ENCODE measurements at regions not wholly inside any gene's neighbourhood (a gene's known extent, or its start where the extent isn't known, plus 50 kb on each side); places are given as distances from the start of the nearest gene placed in this dataset.

DNA sequence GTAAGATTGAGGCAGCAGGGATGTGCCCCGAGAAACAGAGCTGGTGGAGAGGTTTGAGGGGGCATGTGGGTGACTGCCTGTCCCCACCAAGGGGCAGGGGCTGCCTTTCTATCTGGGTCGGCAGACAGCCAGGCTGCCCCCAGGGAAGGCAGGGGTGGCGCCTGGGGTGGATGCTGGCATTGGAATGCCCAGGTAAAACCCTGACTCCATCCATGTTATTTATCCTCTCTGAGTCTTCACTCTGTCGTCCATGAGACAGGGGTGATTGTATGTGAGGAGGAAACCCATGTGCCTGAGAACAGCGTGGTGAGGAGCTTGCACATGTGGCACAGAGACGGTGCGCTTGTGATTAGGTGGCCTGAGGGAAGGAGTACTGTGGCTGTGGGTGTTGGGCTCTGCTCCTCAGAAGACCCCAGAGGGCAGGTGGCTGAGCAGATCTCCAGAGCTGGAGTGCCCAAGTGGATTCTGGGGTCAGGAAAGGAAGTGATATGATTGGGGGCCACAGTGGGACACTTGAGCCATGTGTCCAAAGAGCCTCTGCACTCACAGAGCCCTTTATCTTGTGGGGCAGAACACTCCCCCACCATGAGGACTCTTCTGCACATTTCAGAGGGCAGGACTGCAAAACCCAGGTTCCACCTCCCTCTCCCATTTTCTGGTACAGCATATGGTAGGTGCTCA, 100.4 kb upstream of the RET start:
- TF ChIP-seq, protein P1, sequence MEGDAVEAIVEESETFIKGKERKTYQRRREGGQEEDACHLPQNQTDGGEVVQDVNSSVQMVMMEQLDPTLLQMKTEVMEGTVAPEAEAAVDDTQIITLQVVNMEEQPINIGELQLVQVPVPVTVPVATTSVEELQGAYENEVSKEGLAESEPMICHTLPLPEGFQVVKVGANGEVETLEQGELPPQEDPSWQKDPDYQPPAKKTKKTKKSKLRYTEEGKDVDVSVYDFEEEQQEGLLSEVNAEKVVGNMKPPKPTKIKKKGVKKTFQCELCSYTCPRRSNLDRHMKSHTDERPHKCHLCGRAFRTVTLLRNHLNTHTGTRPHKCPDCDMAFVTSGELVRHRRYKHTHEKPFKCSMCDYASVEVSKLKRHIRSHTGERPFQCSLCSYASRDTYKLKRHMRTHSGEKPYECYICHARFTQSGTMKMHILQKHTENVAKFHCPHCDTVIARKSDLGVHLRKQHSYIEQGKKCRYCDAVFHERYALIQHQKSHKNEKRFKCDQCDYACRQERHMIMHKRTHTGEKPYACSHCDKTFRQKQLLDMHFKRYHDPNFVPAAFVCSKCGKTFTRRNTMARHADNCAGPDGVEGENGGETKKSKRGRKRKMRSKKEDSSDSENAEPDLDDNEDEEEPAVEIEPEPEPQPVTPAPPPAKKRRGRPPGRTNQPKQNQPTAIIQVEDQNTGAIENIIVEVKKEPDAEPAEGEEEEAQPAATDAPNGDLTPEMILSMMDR (IDR thresholded peaks at IDR 0.05), result no peak
- TF ChIP-seq SIN3A (IDR thresholded peaks at IDR 0.05; ENCODE audit: borderline replicate concordance, insufficient read depth, low read depth, low read length) (no peak), POLR2AphosphoS5 (IDR thresholded peaks at IDR 0.05; ENCODE audit: low read depth, low read length) (no peak), TCF7L2 (IDR thresholded peaks at IDR 0.05; ENCODE audit: low read depth, low read length) (no peak)
- TF ChIP-seq, protein P2, sequence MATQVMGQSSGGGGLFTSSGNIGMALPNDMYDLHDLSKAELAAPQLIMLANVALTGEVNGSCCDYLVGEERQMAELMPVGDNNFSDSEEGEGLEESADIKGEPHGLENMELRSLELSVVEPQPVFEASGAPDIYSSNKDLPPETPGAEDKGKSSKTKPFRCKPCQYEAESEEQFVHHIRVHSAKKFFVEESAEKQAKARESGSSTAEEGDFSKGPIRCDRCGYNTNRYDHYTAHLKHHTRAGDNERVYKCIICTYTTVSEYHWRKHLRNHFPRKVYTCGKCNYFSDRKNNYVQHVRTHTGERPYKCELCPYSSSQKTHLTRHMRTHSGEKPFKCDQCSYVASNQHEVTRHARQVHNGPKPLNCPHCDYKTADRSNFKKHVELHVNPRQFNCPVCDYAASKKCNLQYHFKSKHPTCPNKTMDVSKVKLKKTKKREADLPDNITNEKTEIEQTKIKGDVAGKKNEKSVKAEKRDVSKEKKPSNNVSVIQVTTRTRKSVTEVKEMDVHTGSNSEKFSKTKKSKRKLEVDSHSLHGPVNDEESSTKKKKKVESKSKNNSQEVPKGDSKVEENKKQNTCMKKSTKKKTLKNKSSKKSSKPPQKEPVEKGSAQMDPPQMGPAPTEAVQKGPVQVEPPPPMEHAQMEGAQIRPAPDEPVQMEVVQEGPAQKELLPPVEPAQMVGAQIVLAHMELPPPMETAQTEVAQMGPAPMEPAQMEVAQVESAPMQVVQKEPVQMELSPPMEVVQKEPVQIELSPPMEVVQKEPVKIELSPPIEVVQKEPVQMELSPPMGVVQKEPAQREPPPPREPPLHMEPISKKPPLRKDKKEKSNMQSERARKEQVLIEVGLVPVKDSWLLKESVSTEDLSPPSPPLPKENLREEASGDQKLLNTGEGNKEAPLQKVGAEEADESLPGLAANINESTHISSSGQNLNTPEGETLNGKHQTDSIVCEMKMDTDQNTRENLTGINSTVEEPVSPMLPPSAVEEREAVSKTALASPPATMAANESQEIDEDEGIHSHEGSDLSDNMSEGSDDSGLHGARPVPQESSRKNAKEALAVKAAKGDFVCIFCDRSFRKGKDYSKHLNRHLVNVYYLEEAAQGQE (IDR thresholded peaks at IDR 0.05; ENCODE audit: insufficient read depth in 1 of 2, low read depth in 2 of 2, low read length in 1 of 2), result no peak
